GM23248 (cell line): ENCODE measurements at regions not wholly inside any gene's neighbourhood (a gene's known extent, or its start where the extent isn't known, plus 50 kb on each side); places are given as distances from the start of the nearest gene placed in this dataset.
A peak's percentile ranks its signal among the peaks of the same experiment; 100 is the strongest.

Source experiments
- DNase-seq: peaks from one replicate; pipeline ENCODE4 v3.0.0-alpha.2; 2015
- H2AFZ ChIP-seq: fragments of 200-600 bp; sonication (generic); 2 replicates; pipeline ENCODE4 v1.6.1; 2016; ENCODE audit warnings: antibody characterized with exemption
- H3F3A ChIP-seq: fragments of 200-600 bp; sonication (generic); 2 replicates; pipeline ENCODE4 v1.6.1; 2016; ENCODE audit warnings: mild to moderate bottlenecking, antibody characterized with exemption, mixed run types; ENCODE audit not compliant: insufficient read depth
- H3K27ac ChIP-seq: fragments of 200-600 bp; sonication (generic); 2 replicates; pipeline ENCODE4 v1.5.1; 2016; ENCODE audit warnings: mild to moderate bottlenecking
- H3K27me3 ChIP-seq: fragments of 200-600 bp; sonication (generic); replicated peaks from 2 replicates; pipeline ENCODE4 v1.6.1; 2016; ENCODE audit warnings: mild to moderate bottlenecking; ENCODE audit not compliant: insufficient read depth
- H3K36me3 ChIP-seq: fragments of 200-600 bp; sonication (generic); 2 replicates; pipeline ENCODE4 v1.6.1; 2016; ENCODE audit warnings: low read depth, mild to moderate bottlenecking
- H3K4me1 ChIP-seq: fragments of 200-600 bp; sonication (generic); 2 replicates; pipeline ENCODE4 v1.6.1; 2016; ENCODE audit warnings: mild to moderate bottlenecking; ENCODE audit not compliant: insufficient read depth
- H3K4me2 ChIP-seq: fragments of 200-600 bp; sonication (generic); one replicate; pipeline ENCODE4 v1.6.1; 2016; ENCODE audit warnings: mild to moderate bottlenecking; ENCODE audit not compliant: unreplicated experiment
- H3K4me3 ChIP-seq: fragments of 200-600 bp; sonication (generic); 2 replicates; pipeline ENCODE4 v1.5.1; 2016; ENCODE audit warnings: mild to moderate bottlenecking
- H3K79me2 ChIP-seq: fragments of 200-600 bp; sonication (generic); 2 replicates; pipeline ENCODE4 v1.6.1; 2016; ENCODE audit warnings: mild to moderate bottlenecking; ENCODE audit not compliant: insufficient read depth
- H3K9ac ChIP-seq: fragments of 200-600 bp; sonication (generic); 2 replicates; pipeline ENCODE4 v1.6.1; 2016; ENCODE audit warnings: mild to moderate bottlenecking
- H3K9me2 ChIP-seq: fragments of 200-600 bp; sonication (generic); 2 replicates; pipeline ENCODE4 v1.6.1; 2016; ENCODE audit warnings: mixed run types, mild to moderate bottlenecking, moderate library complexity; ENCODE audit not compliant: insufficient read depth
- H3K9me3 ChIP-seq: fragments of 200-600 bp; sonication (generic); one replicate; pipeline ENCODE4 v1.6.1; 2017; ENCODE audit warnings: low read depth
- H4K20me1 ChIP-seq: fragments of 200-600 bp; sonication (generic); 2 replicates; pipeline ENCODE4 v1.6.0; 2016; ENCODE audit not compliant: insufficient read depth
- EZH2 ChIP-seq: fragments of 200-600 bp; sonication (generic); IDR thresholded peaks from 2 replicates; pipeline ENCODE4 v1.6.1; 2018; ENCODE audit warnings: antibody characterized with exemption, mild to moderate bottlenecking; ENCODE audit not compliant: insufficient read depth, poor library complexity, severe bottlenecking
- EZH2phosphoT487 ChIP-seq: fragments of 200-600 bp; sonication (generic); IDR thresholded peaks from 2 replicates; pipeline ENCODE4 v1.6.1; 2018; ENCODE audit warnings: antibody characterized with exemption, moderate library complexity, mild to moderate bottlenecking, low read depth; ENCODE audit not compliant: insufficient read depth
- WGBS, 2 experiments: methylation state at CpG; one replicate each; pipeline ENCODE4 v1.1.6; 2015 to 2017; ENCODE audit warnings: low lambda C conversion rate in 2 of 2, low coverage in 1 of 2; ENCODE audit errors: missing lambda C conversion rate in 2 of 2; 5-methylcytosine and 5-hydroxymethylcytosine counted together
- in situ Hi-C: fragments of 300-500 bp; cut with MboI; formaldehyde crosslinking; loops from 2 replicates; pipeline ENCODE4 v1.15.0; 2020

DNA sequence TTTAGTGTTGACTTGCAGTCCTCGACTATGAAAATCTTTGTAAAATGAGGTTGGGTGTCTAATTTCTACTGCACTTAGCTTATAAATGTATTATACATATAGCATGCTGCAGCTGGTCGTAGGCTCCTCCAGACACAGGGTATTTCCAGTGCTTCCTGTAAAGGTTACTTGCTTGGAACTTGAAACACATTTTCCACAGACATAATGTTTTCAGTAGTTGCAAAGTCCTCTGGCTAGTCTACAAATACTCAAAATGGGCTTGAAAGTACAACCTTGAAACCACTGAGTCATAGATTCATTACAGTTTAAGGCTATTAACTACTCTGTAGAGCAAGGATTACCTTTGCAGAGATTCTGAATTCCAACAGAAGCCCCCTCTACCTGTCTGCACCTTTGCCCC lies 464.1 kb downstream of the RAP2B start:
- no peak for DNase-seq
- Histone ChIP-seq H3K9ac (no peak overlapping the region), H3F3A (no peaks in the 10 kb centered on the region), H3K79me2 (no peaks in the 10 kb centered on the region), H3K27ac (no peak overlapping the region), H3K4me2 (no peak overlapping the region), H3K9me2 (no peaks in the 10 kb centered on the region), H3K4me1 (no peaks in the 10 kb centered on the region), H3K27me3 (no peaks in the 10 kb centered on the region), H3K9me3 (no peaks in the 10 kb centered on the region), H3K4me3 (no peak overlapping the region), H3K36me3 (no peaks in the 10 kb centered on the region), H4K20me1 (no peaks in the 10 kb centered on the region), H2AFZ (no peak overlapping the region)
- TF ChIP-seq EZH2phosphoT487 = no peak
- TF ChIP-seq EZH2 = no peak
- 70 to 76% methylated on average over 2 of the region's 2 CpGs for WGBS, 2 experiments
- in situ Hi-C loops = no loop called here

DNA sequence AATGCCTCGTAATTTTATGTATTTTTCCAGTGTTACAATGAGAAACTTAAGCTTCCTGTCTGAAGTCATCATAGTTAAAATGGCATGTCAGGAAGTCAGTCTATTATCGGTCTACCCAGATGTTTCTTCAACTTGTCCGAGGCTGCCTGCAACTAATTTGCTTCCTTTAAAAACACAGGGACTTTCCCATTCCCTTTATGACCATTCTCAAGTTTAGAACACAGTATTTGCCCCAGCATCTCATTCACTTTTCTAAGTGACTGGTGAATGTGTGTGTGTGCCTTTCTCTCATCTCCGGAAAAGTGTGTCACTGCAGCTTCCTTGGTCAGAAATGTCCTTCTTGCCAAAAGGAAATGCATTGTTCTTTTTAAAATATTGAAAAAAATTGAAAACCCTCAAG lies 466.6 kb downstream of the RAP2B start:
- no peaks in the 10 kb centered on the region for H3K9me2 ChIP-seq
- no peak overlapping the region; the same call in 1 of the 2 replicates for H3K4me3 ChIP-seq
- H4K20me1 ChIP-seq = no peaks in the 10 kb centered on the region
- peak overlapping the region; percentile 77 for H2AFZ ChIP-seq
- peak overlapping the region; percentile 40 for H3K4me2 ChIP-seq
- no peak for TF ChIP-seq EZH2phosphoT487
- no peak for TF ChIP-seq EZH2
- H3K9ac ChIP-seq = no peak overlapping the region
- no peaks in the 10 kb centered on the region for H3F3A ChIP-seq
- H3K9me3 ChIP-seq = no peaks in the 10 kb centered on the region
- in situ Hi-C loops = no loop called here
- H3K36me3 ChIP-seq = no peaks in the 10 kb centered on the region
- H3K79me2 ChIP-seq = no peaks in the 10 kb centered on the region
- H3K27me3 ChIP-seq = no peaks in the 10 kb centered on the region
- DNase-seq = peak; percentile 14
- H3K4me1 ChIP-seq = no peaks in the 10 kb centered on the region
- WGBS, 2 experiments = 5 to 11% methylated on average over 4 of the region's 4 CpGs
- H3K27ac ChIP-seq = no peak overlapping the region

GRCh38 chr3:153629148-153629547 lies 467.1 kb downstream of the RAP2B start:
- in situ Hi-C loops = no loop called here
- H3K36me3 ChIP-seq = no peaks in the 10 kb centered on the region
- H3K9me3 ChIP-seq = no peaks in the 10 kb centered on the region
- WGBS, 2 experiments = 81 to 87% methylated on average over 2 of the region's 2 CpGs
- H3K27me3 ChIP-seq = no peaks in the 10 kb centered on the region
- H3K4me2 ChIP-seq = no peak overlapping the region
- no peak overlapping the region for H3K27ac ChIP-seq
- no peaks in the 10 kb centered on the region for H4K20me1 ChIP-seq
- H3K9ac ChIP-seq = no peak overlapping the region
- TF ChIP-seq EZH2 (no peak), EZH2phosphoT487 (no peak)
- H2AFZ ChIP-seq = no peak overlapping the region
- H3K4me3 ChIP-seq = no peak overlapping the region
- no peaks in the 10 kb centered on the region for H3K9me2 ChIP-seq
- no peak for DNase-seq
- no peaks in the 10 kb centered on the region for H3F3A ChIP-seq
- no peaks in the 10 kb centered on the region for H3K79me2 ChIP-seq
- H3K4me1 ChIP-seq = no peaks in the 10 kb centered on the region

- H2AFZ ChIP-seq = no peak overlapping the region
- no peak overlapping the region for H3K4me3 ChIP-seq
- no peaks in the 10 kb centered on the region for H3K9me3 ChIP-seq
- H3K9ac ChIP-seq = no peak overlapping the region
- no peak overlapping the region for H3K4me2 ChIP-seq
- TF ChIP-seq EZH2phosphoT487 = no peak
- no peak for TF ChIP-seq EZH2
- no peak overlapping the region for H3K27ac ChIP-seq
- DNase-seq = no peak
- WGBS, 2 experiments = 81 to 83% methylated on average over 2 of the region's 2 CpGs
- H3K79me2 ChIP-seq = no peaks in the 10 kb centered on the region
- no peaks in the 10 kb centered on the region for H3K9me2 ChIP-seq
- H3K36me3 ChIP-seq = no peaks in the 10 kb centered on the region
- H3K27me3 ChIP-seq = no peaks in the 10 kb centered on the region
- no peaks in the 10 kb centered on the region for H4K20me1 ChIP-seq
- in situ Hi-C loops = no loop called here
- no peaks in the 10 kb centered on the region for H3K4me1 ChIP-seq
- H3F3A ChIP-seq = no peaks in the 10 kb centered on the region
Observed at GRCh38 chr3:153631102-153631501, 469.1 kb downstream of the RAP2B start.

DNA sequence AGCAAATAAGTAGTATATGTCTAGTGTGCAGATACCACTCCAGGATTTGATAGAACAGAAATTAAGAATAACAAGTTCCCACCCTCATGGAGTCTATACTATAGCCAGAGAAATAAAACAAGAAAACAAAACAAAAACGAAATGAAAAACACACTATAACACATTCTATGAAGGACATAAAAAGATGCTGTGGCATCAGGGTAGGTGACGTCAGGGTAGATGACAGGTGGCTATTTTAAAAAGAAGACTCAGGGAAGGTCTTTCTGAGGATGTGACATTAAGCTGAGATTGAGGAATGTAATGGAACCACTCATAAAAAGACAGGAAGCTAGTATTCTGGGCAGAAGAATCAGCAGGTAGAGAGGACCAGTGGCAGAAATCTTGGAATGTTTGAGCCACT lies 469.6 kb downstream of the RAP2B start:
- Histone ChIP-seq H3F3A (no peaks in the 10 kb centered on the region), H3K4me1 (no peaks in the 10 kb centered on the region), H3K9me2 (no peaks in the 10 kb centered on the region), H3K79me2 (no peaks in the 10 kb centered on the region), H3K9ac (no peak overlapping the region), H3K9me3 (no peaks in the 10 kb centered on the region), H3K4me3 (no peak overlapping the region), H3K4me2 (no peak overlapping the region), H3K27me3 (no peaks in the 10 kb centered on the region), H3K27ac (no peak overlapping the region), H2AFZ (no peak overlapping the region), H3K36me3 (no peaks in the 10 kb centered on the region), H4K20me1 (no peaks in the 10 kb centered on the region)
- in situ Hi-C loops = no loop called here
- TF ChIP-seq EZH2phosphoT487 (no peak), EZH2 (no peak)
- WGBS, 2 experiments = 73 to 74% methylated on average over 2 of the region's 2 CpGs
- DNase-seq = no peak
